ENCODE measurements at regions not wholly inside any gene's neighbourhood (a gene's known extent, or its start where the extent isn't known, plus 50 kb on each side); places are given as distances from the start of the nearest gene placed in this dataset.

- DNase-seq, result no peak
Measured at GRCh38 chr3:45330510-45331295, 57.7 kb upstream of the LARS2 start.

DNA sequence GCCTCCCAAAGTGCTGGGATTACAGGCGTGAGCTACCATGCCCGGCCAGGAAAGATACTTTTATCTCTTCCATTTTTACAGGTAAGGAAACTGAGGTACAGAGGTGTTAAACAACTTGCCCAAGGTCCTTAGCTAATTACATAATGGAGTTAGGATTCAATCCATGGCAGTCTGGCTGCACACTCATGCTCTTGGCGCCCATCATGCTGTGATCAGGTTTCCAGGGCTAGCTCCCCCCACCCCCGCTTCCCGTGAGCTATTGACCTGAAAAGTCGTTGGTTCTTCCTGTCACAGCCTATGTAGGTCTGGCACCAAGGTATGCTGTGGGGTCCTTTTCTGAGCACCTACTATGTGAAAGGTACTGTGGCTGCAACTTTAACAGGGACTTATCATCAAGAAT, 55.9 kb upstream of the LARS2 start:
- no peak for DNase-seq

- no peak for DNase-seq
Measured at GRCh38 chr3:45332901-45333407, 55.4 kb upstream of the LARS2 start.

GRCh38 chr3:45333549-45333948, 54.8 kb upstream of the LARS2 start:
- DNase-seq, result no peak

DNA sequence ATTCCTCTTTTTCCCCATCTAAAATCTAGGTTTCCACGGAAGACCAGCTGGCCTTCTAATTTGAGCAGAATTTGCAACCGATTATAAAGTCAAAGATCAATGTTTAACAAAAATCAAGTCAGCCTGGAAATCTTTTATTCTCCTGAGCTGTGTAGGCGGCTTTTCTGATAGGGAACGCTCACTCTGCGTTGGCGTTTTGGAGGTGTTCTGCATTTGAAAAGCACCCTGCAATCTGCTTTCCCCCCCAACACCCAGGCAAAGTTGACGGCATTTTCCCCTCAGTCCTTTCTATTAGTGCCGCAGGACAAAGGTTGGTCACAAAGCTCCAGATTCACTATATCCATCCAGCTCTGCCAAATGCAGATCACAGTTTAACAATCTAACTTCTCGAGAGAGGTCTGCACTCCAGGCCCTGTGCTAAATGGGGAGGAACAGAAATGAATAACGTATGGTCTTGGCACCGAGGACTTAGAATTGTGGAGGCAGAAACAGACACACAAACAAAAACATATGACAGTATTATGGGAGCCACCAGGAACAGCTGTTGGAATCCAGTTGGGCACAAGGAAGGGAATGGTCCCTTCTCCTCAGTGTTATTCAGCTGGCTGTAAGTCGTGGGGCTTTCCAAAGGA, 50.4 kb upstream of the LARS2 start:
- no peak for DNase-seq
